ENCODE measurements at regions not wholly inside any gene's neighbourhood (a gene's known extent, or its start where the extent isn't known, plus 50 kb on each side); places are given as distances from the start of the nearest gene placed in this dataset.

DNA sequence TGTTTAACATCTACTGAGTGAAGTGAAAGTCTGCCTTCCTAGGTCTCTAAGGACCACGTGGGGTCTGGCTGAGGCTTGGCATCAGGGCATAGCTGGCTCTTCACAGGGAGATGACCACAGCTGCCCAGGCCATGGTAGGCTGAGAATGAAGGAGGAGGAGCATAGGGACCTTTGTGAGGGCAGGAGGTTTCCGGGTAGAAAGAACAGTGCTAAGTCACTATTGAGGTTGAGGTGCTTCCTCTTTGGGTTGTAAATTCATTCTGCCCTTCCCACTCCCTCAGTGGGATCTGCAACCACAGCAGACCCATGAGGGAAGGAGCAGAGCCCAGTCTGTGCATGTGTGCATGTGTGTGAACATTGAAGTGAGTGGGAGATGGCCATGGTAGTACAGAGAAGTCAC, 909.6 kb downstream of the VRK1 start:
- TF ChIP-seq, protein P1, sequence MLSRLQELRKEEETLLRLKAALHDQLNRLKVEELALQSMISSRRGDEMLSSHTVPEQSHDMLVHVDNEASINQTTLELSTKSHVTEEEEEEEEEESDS (CRISPR knock-in tag; IDR thresholded peaks at IDR 0.05; ENCODE audit: borderline replicate concordance), result no peak
- TF ChIP-seq EP300 (IDR thresholded peaks at IDR 0.05; ENCODE audit: low read depth in 2 of 2, low read length in 2 of 2) (no peak), EP300 (CRISPR knock-in tag; IDR thresholded peaks at IDR 0.05; ENCODE audit: borderline replicate concordance) (no peak), FOXM1 (CRISPR knock-in tag; IDR thresholded peaks at IDR 0.05) (no peak), EHMT2 (IDR thresholded peaks at IDR 0.05; ENCODE audit: borderline replicate concordance, low read depth, low read length) (no peak), EZH2 (conservative IDR thresholded peaks at IDR 0.05; ENCODE audit: low read depth, low read length) (no peak), ZNF883 (CRISPR knock-in tag; IDR thresholded peaks at IDR 0.05; ENCODE audit: not compliant biosample characterization) (no peak), CTCF (CRISPR knock-in tag; IDR thresholded peaks at IDR 0.05) (no peak), ZNF703 (CRISPR knock-in tag; IDR thresholded peaks at IDR 0.05; ENCODE audit: borderline replicate concordance) (no peak), POLR2A (IDR thresholded peaks at IDR 0.05; ENCODE audit: insufficient read depth in 1 of 2, low read depth in 2 of 2, low read length in 2 of 2) (no peak), KDM3A (CRISPR knock-in tag; IDR thresholded peaks at IDR 0.05; ENCODE audit: low read depth) (no peak)
- TF ChIP-seq, protein P2, sequence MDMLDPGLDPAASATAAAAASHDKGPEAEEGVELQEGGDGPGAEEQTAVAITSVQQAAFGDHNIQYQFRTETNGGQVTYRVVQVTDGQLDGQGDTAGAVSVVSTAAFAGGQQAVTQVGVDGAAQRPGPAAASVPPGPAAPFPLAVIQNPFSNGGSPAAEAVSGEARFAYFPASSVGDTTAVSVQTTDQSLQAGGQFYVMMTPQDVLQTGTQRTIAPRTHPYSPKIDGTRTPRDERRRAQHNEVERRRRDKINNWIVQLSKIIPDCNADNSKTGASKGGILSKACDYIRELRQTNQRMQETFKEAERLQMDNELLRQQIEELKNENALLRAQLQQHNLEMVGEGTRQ (IDR thresholded peaks at IDR 0.05; ENCODE audit: low read depth, low read length), result no peak
- TF ChIP-seq, protein P2 (CRISPR knock-in tag; IDR thresholded peaks at IDR 0.05; ENCODE audit: borderline replicate concordance), result no peak
- TF ChIP-seq, protein P3, sequence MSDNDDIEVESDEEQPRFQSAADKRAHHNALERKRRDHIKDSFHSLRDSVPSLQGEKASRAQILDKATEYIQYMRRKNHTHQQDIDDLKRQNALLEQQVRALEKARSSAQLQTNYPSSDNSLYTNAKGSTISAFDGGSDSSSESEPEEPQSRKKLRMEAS (IDR thresholded peaks at IDR 0.05), result no peak

Measured in HepG2 (cell line).